Left lobe of liver (tissue), 2 donors: ENCODE measurements at regions not wholly inside any gene's neighbourhood (a gene's known extent, or its start where the extent isn't known, plus 50 kb on each side); places are given as distances from the start of the nearest gene placed in this dataset.
"Not testable (repeated sequence)": the region's sequence is repeated elsewhere in the genome, so short reads cannot be mapped to it uniquely, and the experiment has no call there.

Source experiments
- ATAC-seq: fragments of 200-7000 bp; cut with Tn5 transposase; one replicate; pipeline ENCODE4 v1.9.1; 2020; ENCODE audit warnings: mild to moderate bottlenecking, moderate library complexity
- DNase-seq: peaks from one replicate; pipeline ENCODE4 v3.0.0-alpha.2; 2020; ENCODE audit warnings: low spot score
- donor health status: DM: no; HTN: no; CAD: no; lungs with moderate emphysema.
- donor health status: DM: no; HTN: yes; CAD: no.

DNA sequence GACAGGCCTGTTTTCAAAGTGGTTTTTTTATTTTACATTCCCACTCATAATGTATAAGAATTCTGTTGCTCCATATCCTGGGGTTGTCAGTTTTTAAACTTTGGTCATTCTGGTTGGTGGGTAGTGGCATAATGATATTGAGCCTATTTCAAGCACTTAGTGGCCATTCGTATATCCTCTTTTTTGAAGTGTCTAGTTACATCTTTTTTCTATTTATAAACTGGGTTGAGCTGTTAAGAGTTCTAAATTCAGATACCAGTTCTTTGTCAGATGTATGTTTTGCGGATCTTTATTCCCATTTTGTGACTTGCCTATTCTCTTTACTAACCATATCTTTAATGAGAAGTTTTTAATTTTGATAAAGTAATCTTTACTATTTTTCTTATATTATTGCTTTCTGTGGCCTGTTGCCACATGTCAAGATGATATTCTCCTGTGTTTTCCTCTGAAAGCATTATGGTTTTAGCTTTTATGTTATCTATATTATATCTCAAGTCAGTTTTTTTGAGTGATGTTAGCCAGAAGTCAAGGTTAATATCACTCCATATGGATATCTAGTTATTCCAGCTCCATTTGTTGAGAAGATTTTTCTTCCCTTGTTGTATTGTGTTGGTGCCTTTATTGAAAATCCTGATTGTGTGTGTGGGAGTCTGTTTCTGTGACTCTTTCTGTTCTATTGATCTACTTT, 110.9 kb downstream of the FHIP1A start:
- no peak for ATAC-seq
- DNase-seq = no peak

DNA sequence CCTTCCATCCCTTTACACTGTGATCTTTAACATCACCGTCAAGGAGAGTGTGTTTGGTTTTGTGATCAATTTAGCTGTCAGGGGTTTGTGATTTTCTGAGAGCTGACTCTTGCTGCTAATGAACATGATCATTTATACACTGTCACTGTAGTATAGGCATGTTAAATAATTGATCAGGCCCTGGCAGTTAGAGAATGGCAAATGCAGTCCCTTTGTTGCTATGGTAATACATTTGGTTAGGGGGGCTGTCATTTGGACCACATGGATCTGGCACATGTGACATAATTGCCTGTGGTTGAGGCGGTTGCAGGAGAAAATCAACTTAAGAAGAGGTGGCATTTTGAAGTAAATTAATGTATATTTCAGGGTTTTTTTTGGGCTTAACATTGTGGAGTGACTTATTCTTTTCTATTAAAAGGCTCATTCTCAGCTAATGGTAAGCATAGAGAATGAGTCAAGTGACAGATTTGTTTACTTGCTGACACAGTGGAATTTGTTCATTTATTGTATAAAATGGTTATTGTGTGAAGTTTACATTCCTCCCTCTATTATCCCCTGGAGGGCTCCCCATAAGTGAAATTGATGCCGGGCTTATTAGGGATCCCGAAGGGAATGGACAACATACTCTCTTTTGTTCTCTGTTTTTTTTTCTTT, 114.0 kb downstream of the FHIP1A start:
- ATAC-seq (no peak), DNase-seq (no peak)

DNA sequence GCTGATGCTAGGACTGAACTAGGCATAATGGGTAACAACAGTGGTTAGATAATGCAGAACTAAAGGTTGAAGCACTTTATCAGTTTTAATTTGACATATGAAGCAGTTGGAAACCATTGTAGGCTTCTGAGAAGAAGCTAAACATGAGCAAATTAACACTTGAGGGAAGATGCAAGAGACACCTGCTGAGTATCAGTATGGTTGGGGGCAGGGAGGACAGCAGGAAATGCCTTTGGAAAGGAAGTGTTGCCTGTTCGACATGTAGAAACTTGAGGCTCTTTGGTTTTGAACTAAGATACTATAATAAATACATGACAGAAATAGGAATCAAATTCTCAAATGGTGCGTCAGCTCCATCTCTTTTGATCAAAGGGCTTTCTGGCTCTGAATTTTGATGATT, 115.6 kb downstream of the FHIP1A start:
- ATAC-seq (no peak), DNase-seq (no peak)

DNA sequence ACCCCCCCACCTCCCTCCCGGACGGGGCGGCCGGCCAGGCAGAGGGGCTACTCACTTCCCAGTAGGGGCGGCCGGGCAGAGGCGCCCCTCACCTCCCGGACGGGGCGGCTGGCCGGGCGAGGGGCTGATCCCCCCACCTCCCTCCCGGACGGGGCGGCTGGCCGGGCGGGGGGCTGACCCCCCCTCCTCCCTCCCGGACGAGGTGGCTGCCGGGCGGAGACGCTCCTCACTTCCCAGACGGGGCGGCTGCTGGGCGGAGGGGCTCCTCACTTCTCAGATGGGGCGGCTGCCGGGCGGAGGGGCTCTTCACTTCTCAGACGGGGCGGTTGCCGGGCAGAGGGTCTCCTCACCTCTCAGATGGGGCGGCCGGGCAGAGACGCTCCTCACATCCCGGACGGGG, 117.5 kb downstream of the FHIP1A start:
- ATAC-seq = not testable (repeated sequence)

DNA sequence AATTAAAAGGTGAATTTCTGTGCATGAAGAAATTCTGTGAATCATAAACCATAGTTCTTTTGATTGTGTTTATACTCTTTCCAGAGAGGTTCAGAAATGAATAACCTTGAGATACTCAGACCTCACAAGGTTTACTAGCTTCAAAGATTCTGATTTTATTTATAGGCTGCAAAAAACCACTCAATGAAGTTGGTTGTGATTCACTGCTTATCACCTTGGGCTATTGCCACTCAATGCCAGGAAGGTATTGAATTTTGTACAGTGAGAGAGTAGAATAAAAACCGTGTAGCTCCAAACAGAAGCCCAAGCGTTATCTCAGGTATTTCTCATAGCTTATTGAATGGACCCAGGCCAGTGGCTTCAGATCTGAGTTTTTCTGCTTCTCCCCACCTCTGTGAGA, 118.7 kb downstream of the FHIP1A start:
- ATAC-seq = no peak

More for the DNA sequence above, 117.5 kb downstream of the FHIP1A start:
- not testable (repeated sequence) for DNase-seq

DNA sequence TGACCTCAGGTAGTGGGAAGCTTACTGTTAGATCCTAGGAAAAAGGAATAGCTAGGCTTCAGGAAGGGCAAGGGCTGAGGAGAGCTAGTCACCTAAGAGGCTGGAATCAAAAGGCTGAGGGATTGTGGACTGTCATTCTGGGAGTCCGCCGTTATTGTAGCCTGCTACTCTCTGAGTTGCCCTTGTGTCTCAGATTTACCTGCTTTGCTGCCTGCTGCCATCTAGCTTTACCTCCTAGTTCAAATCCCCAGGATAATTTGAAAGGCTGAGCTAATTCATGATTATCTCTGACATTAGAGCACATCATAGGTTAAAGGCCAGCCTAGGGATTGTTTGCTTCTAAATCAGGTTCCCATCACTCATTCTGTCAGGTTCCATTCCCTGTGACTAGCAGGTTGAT, 120.2 kb downstream of the FHIP1A start:
- ATAC-seq = no peak

More for the DNA sequence above, 118.7 kb downstream of the FHIP1A start:
- no peak for DNase-seq

DNA sequence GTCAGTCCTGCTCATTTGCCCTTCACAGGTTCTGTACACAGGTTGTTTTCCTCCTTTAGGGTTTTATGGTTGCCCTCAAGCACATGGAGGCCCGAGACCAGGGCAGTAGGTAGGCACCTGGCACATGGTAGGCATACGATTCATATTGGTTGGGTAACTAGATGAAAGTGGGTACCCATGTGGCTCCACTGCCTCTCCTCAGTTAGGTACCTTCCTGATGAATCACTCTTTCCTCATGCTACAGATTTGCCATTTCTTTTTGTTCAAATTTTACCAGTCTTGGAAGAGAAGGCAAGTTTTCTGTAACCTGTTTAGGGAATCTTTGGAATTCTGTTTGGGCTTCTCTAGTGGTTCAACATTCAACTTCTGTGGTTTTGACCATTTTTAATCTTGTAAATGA, 121.3 kb downstream of the FHIP1A start:
- ATAC-seq (no peak), DNase-seq (no peak)

More for the DNA sequence above, 120.2 kb downstream of the FHIP1A start:
- DNase-seq = no peak

DNA sequence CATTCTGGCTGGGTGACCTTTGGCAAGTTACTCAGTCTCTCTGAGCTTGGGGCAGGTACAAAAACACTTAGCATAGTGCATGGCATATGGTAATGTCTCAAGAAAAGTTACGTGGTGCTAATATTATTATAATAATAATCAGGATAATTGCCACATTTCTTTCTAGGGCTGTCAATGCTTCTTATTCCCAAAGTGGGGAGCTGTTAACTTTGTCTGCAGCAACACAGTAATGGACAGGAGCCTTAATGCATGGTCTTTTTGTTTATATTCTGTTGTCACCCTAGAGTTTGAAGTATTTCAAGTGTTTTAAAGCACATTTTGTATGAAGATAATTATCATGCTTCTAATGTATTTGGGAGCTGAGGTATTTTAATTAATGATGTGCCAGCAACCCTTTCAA, 121.8 kb downstream of the FHIP1A start:
- no peak for ATAC-seq
- DNase-seq = no peak

DNA sequence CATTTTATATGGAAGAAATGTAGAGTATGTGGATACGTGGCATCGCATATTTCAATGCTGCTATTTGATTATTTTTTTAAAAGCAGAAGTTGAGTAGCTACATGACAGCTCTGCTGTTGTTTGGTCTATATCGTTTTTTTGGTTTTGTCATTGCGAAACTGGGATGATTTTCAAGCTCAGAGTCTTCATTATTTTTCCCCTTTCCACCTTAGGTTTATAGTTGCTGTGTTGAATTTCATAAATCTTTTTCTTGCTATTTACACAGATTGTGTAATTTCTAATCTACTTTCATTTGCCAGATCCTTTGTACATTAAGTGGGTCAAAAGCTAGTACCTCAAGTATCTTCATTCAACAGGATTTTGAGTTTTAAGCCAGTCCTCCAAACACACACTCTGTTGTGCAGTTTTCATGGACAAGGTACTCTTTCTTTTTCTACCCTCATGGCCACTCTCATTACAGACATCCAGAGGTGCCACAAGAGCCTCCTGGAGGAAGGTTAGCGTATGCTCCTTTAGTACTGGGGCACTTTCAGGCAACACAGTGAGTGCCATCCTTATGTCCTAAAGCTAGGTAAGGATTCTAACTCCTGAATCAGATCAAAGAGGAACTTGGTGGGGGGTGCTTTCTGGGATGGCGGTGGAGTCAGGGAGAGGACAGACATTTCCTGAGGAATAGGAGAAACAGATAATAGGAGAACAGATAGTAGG, 123.2 kb downstream of the FHIP1A start:
- ATAC-seq (peak; percentile 25), DNase-seq (no peak)

DNA sequence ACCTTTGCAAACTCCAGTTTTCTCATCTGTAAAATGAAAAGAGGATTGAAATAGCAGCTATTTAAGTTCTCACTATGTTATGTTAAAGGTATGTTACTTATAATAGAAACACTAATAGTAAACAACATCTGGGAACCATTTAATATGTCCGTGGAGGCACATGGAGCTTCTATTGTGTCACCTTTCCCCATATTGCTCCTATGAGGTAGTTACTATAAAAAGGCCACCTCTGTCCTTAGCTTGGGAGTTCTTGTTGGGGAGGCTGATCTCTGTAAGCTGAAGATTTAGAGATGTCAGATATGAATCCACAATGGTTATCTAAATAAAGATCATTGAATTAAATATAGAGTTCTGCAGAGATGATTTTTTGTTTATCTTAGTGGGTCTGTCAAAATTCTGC, 125.2 kb downstream of the FHIP1A start:
- no peak for ATAC-seq
- no peak for DNase-seq

DNA sequence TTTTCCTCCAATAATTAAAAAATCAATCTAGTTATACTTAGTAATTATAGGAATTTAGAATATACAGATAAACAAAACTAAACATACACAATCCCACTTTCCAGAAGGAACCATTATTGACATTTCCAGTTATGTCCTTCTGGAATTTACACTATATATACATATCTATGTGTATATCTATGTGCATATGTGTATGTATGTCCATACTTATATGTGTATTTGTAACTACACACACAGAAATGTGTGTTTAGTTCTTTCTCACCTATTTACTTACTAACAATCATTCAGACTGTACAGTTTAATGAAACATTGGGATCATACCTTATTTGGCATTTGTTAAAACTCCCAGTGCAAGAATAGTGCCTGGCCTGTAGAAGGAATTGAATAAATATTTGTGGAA, 126.4 kb downstream of the FHIP1A start:
- no peak for DNase-seq
- no peak for ATAC-seq

DNA sequence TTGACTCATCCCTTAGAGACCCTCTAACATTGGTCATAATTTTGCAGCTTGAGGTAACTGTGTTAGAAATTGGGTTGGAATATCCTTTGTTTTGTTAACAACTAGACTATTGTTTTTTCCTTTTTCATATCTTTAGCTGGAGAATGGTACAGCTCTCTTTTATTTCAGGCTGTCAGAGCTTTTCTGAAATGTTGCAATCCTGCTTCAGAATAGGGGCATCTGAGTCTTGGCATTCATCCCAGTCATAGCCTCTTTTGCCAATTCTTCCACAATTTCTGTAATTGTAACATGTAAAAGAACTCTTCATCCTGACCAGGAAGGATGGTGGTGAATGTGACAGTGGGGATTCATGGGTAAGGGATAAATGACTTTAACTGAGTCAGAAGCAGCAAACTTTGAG, 128.7 kb downstream of the FHIP1A start:
- ATAC-seq (no peak), DNase-seq (no peak)

DNA sequence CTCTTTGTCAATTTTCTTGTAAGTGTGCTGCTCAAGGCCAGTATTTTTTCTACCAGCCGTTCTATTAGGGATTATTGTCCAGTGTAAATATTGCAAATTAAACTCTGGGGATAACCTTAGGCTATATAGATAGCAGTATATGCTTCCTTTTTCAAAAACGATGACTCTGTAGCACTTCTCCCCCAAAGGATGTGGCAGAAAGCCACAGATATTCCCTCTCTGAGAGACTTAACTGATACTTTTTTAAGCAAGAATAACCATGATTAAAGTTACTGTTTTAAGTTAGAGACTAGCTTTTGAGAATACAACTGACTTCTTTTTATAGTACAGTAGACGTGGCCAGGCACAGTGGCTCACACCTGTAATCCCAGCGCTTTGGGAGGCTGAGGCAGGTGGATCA, 130.0 kb downstream of the FHIP1A start:
- no peak for DNase-seq
- ATAC-seq = no peak

DNA sequence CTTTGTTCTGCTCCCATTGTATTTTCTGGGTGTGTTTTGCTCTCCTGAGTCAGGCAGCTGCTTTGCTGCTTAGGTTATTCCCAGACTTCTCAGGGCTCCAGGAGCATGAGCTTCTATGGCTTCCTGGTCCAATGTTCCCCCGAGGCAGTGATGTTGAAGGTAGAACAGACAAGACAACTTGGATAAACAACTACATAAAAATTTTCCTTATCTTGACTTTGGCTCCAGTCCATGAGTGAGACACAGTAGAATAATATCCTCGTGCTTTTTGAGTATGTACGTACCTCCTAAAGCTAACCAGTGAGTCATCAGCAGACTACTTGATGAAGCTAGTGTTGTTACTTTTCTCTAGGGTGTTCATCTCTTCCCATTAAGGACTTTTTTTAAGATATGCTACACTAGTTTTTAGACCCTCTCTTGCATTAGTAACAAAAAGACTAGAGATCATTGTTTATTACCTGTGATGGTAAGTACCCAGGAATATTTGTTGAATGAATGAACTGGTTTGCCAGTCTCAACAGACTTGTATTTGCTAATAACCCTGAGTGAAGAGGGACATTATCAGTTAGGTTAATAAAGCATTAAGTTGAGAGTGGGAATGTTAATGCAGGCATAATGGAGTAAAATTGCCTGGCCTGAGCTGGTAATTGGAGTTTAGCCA, 131.9 kb downstream of the FHIP1A start:
- no peak for ATAC-seq
- no peak for DNase-seq

DNA sequence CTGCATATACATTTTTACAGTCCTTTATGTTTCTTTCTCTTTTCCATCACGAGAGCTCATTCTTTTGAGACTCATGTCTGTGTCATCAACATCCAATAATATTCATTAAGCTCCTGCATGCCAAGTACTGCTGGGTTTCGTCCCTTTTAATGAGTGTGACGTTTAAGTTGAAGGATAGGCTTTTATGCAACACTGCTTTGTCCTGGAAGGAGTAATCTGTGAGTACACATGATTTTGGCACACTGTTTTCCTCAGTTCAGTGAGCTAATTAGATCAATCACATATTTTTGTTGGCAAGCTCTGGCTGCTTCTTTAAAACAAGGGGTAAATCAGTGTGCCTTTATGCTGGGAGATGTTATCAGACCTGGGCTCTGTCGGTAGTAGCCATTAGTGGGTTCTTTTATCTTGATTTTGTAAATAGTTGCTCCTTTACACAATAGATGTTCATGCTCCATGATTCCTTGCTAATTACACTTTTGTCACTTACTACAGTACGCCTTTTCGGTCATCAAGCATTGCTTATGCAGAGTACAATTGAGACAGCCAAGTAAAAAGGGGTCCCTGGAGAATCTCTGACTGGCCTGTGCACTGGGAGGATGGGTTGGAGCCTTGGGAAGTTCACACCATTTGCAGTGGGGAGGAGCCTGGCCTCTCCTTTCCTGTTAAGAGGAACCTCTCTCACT, 132.6 kb downstream of the FHIP1A start:
- ATAC-seq (no peak), DNase-seq (no peak)

DNA sequence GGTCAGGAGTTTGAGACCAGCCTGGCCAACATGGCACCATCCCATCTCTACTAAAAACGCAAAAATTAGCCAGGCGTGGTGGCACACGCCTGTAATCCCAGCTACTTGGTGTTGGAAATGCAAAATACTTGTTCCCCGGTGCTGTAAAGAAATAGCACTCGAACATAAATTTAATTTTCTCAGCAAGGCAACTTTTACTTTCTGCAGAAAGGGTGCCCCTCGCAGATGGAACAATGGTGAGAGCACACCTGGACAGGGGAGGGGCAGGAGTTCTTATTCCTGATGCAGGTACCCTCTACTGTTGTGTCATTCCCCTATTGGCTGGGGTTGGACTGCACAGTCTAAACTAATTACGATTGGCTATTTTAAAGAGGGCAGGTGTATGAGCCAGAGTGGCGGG, 139.7 kb downstream of the FHIP1A start:
- DNase-seq = no peak
- no peak for ATAC-seq

DNA sequence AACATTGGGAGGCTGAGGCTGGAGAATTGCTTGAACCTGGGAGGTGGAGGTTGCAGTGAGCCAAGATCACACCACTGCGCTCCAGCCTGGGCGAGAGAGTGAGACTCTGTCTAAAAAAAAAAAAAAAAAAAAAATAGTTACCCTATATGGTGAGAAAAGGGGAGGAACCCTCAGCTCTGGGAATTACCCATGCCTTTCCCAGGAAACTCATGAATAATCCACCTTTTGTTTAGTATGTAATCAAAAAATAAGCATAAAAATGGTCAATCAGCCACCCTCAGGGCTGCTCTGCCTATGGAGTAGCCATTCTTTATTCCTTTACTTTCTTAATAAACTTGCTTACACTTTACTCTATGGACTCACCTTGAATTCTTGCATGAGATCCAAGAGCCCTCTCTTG, 140.4 kb downstream of the FHIP1A start:
- DNase-seq, ATAC-seq: not testable (repeated sequence)

DNA sequence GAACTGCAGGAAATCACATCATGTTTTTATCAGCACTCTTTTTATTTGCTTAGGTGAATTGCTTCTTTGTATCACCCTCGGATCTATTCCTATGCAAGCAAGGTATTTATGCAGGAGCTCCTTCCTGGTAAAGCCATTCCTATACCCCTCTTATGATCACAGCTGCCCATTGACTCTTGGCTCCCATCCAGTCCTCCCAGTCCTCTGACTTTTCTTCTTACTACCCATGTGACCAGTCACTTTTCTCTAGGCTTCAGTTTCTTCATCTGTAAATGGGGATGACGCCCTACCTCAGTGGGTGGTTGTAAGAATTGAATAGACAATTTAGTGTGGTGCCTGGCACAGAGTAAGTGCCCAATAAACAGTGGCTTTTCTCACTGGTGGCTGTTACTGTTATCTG, 144.9 kb downstream of the FHIP1A start:
- no peak for ATAC-seq
- no peak for DNase-seq

DNA sequence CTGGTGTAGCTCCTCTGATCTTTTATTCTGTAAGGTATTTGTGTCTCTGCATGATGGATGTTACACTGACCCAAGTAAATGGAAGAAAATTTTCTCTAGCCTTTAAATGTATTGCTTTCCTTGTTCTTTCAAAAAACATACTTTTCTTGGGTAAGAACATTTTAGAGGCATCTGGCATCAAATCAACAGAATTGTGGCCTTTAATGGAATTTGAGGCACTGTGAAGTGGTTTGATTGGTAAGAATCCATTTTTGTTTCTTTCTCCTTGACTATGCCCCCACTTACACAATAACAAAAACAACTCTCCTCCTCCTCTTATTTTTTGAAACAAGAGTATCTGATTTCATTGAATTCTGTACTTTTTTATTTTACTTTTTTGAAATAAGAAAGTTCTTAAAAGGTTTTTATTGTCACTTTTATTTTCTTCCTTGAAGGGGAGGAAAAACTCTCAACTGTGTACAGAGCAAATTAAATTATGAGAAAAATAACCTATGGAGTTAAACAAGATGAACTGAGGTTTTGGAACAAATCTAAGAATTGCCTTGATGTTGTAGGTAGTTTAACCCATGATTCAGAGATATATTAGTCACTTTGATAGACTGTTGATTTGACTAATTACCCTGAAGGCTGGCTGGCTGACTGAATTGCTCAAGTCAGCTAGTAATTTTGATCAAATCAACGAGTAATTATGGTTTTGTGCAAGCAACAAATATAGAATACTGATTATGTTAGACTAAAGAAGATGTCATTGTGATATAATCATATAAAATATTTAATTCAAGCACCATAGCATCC, 146.4 kb downstream of the FHIP1A start:
- ATAC-seq (no peak), DNase-seq (no peak)

DNA sequence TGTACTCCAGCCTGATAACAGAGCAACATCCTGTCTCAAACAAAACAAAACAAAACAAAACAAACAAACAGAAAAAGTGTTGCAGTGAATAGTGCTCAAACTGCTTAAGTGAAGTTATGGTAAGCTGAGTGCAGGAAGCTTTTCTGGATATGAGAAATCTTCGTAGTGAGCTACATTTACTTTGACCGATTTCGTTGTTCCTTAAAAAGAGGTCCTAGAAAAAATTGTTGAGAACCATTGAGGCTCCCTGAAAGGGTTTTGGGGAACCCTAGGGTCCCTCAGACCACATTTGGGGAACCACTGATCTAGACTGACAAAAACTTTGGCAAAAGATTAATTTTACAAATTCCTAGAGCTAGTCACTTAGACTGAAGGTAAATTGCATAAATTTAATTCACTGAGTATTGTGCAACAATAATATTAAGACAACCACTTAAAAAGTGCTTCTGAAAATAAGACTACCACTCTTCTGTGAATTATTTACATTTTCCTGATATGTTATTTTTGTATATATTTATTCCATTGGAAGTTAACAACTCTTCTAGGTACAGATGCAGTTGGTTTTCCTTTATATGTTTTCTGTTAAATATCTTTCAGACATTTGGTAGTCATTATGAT, 149.6 kb downstream of the FHIP1A start:
- ATAC-seq = no peak
- no peak for DNase-seq
